H1 (cell line): ENCODE measurements at regions not wholly inside any gene's neighbourhood (a gene's known extent, or its start where the extent isn't known, plus 50 kb on each side); places are given as distances from the start of the nearest gene placed in this dataset.

ENCODE experiments used
- CTCF ChIA-PET: fragments of 300-600 bp; sonication (Branson Sonifier 250); formaldehyde crosslinking; loops from one replicate; lab custom pipeline; 2021; ENCODE audit not compliant: partially characterized antibody; lab: Charles Lee
- POLR2A ChIA-PET: fragments of 300-600 bp; sonication (Branson Sonifier 250); formaldehyde crosslinking; loops from one replicate; lab custom pipeline; 2021; ENCODE audit warnings: inconsistent platforms; ENCODE audit not compliant: partially characterized antibody; lab: Charles Lee
- DNase-seq, 2 experiments: peaks; one replicate each; pipeline versions ENCODE4 v3.0.0 to v3.0.0-alpha.2; 2010 to 2022; ENCODE audit warnings: low spot score in 2 of 2, low read depth in 1 of 2, mixed read lengths in 1 of 2
- FAIRE-seq: peaks from 2 replicates; lab custom pipeline; 2011; peaks lifted over from hg19 to GRCh38; lab: Jason Lieb, UNC
- H2AFZ ChIP-seq: 2 replicates; pipeline ENCODE4 v1.8.1; 2012; ENCODE audit warnings: low read length, inconsistent platforms
- H2AK5ac ChIP-seq: 2 replicates; pipeline ENCODE4 v1.6.1; 2013; ENCODE audit warnings: low read depth, low read length
- H2BK120ac ChIP-seq: replicated peaks from 2 replicates; pipeline ENCODE3; 2013; ENCODE audit warnings: low read depth, low read length, inconsistent platforms
- H2BK12ac ChIP-seq: 2 replicates; pipeline ENCODE4 v1.6.1; 2013; ENCODE audit warnings: low read depth, low read length
- H2BK15ac ChIP-seq: 2 replicates; pipeline ENCODE4 v1.6.1; 2013; ENCODE audit warnings: low read length
- H2BK20ac ChIP-seq: 2 replicates; pipeline ENCODE4 v1.6.1; 2013; ENCODE audit warnings: low read length
- H2BK5ac ChIP-seq: 2 replicates; pipeline ENCODE4 v1.6.1; 2013; ENCODE audit warnings: low read depth, low read length
- H3K14ac ChIP-seq: 2 replicates; pipeline ENCODE4 v1.6.1; 2013; ENCODE audit warnings: inconsistent platforms; ENCODE audit not compliant: insufficient read length
- H3K18ac ChIP-seq: 2 replicates; pipeline ENCODE4 v1.6.1; 2013; ENCODE audit warnings: low read length; ENCODE audit errors: extremely low read depth
- H3K23ac ChIP-seq: 2 replicates; pipeline ENCODE4 v1.6.1; 2013; ENCODE audit warnings: inconsistent platforms; ENCODE audit not compliant: insufficient read length
- H3K23me2 ChIP-seq: 2 replicates; pipeline ENCODE4 v1.6.1; 2013; ENCODE audit warnings: low read depth, low read length
- H3K27ac ChIP-seq: 2 replicates; pipeline ENCODE4 v1.6.1; 2011; ENCODE audit warnings: low read depth, low read length, inconsistent platforms
- H3K27me3 ChIP-seq, 4 experiments: replicated peaks in 1 of 4; 1 replicate in 1 of 4; 2 replicates in 3 of 4; pipeline versions ENCODE4 v1.6.1 to v1.8.1; 2011 to 2013; ENCODE audit warnings: low read length in 3 of 4, mild to moderate bottlenecking in 3 of 4, inconsistent platforms in 2 of 4, mixed read lengths in 2 of 4, moderate library complexity in 1 of 4; ENCODE audit not compliant: control insufficient read depth in 3 of 4, insufficient read depth in 3 of 4; ENCODE audit errors: extremely low read depth in 1 of 4
- H3K36me3 ChIP-seq, 4 experiments: 2 replicates each; pipeline versions ENCODE4 v1.6.1 to v1.8.1; 2011 to 2013; ENCODE audit warnings: mild to moderate bottlenecking in 4 of 4, low read length in 3 of 4, moderate library complexity in 2 of 4, control low read depth in 1 of 4, inconsistent platforms in 1 of 4; ENCODE audit not compliant: insufficient read depth in 4 of 4, control insufficient read depth in 2 of 4
- H3K4ac ChIP-seq: replicated peaks from 2 replicates; pipeline ENCODE3; 2013; ENCODE audit warnings: low read length, low read depth, mixed read lengths, inconsistent platforms; ENCODE audit not compliant: insufficient read length
- H3K4me1 ChIP-seq, 4 experiments: replicated peaks in 1 of 4; 1 replicate in 1 of 4; 2 replicates in 3 of 4; pipeline versions ENCODE4 v1.6.1 to v1.8.1; 2011 to 2013; ENCODE audit warnings: low read length in 3 of 4, inconsistent platforms in 2 of 4, mixed read lengths in 1 of 4; ENCODE audit not compliant: insufficient read depth in 4 of 4, control insufficient read depth in 3 of 4
- H3K4me2 ChIP-seq, 2 experiments: 2 replicates each; pipeline versions ENCODE4 v1.6.1 to v1.8.1; 2011 to 2013; ENCODE audit warnings: low read depth in 2 of 2, low read length in 2 of 2, control low read depth in 1 of 2, inconsistent platforms in 1 of 2, mild to moderate bottlenecking in 1 of 2; ENCODE audit not compliant: insufficient read depth in 1 of 2
- H3K4me3 ChIP-seq, 4 experiments: fragments of 200-600, 300-600 bp in 1 of 4; sonication (generic), shearing (Covaris generic), sonication (Bioruptor Twin) in 1 of 4; 2 replicates each; pipeline versions ENCODE4 v1.5.1 to v1.8.1; 2011 to 2016; ENCODE audit warnings: low read length in 4 of 4, low read depth in 3 of 4, control low read depth in 2 of 4, inconsistent platforms in 2 of 4, mild to moderate bottlenecking in 2 of 4, mixed read lengths in 1 of 4, moderate library complexity in 1 of 4; ENCODE audit not compliant: insufficient read depth in 2 of 4; ENCODE audit errors: extremely low read depth in 1 of 4
- H3K56ac ChIP-seq: replicated peaks from 2 replicates; pipeline ENCODE3; 2013; ENCODE audit warnings: low read depth, mild to moderate bottlenecking, mixed read lengths, low read length, inconsistent platforms; ENCODE audit not compliant: insufficient read length
- H3K79me1 ChIP-seq: 2 replicates; pipeline ENCODE4 v1.6.1; 2013; ENCODE audit warnings: low read depth, low read length, control low read depth
- H3K79me2 ChIP-seq, 2 experiments: 2 replicates each; pipeline versions ENCODE4 v1.6.1 to v1.8.1; 2012 to 2013; ENCODE audit warnings: low read length in 2 of 2, mild to moderate bottlenecking in 2 of 2, inconsistent platforms in 1 of 2; ENCODE audit not compliant: insufficient read depth in 2 of 2, control insufficient read depth in 1 of 2
- H3K9ac ChIP-seq, 4 experiments: replicated peaks in 1 of 4; 1 replicate in 1 of 4; 2 replicates in 3 of 4; pipeline versions ENCODE4 v1.6.1 to v1.8.1; 2011 to 2013; ENCODE audit warnings: low read depth in 3 of 4, low read length in 3 of 4, control low read depth in 2 of 4, mild to moderate bottlenecking in 2 of 4, moderate library complexity in 2 of 4, inconsistent platforms in 1 of 4; ENCODE audit errors: extremely low read depth in 1 of 4
- H3K9me3 ChIP-seq, 2 experiments: 2 replicates each; pipeline versions ENCODE4 v1.6.1 to v1.8.1; 2012 to 2013; ENCODE audit warnings: mild to moderate bottlenecking in 2 of 2, moderate library complexity in 2 of 2, control low read depth in 1 of 2, inconsistent platforms in 1 of 2, low read depth in 1 of 2, low read length in 1 of 2, mixed read lengths in 1 of 2; ENCODE audit not compliant: insufficient read depth in 2 of 2
- H4K20me1 ChIP-seq, 2 experiments: replicated peaks in 1 of 2; 2 replicates each; pipeline versions ENCODE3 to v1.8.1; 2011 to 2013; ENCODE audit warnings: inconsistent platforms in 2 of 2, low read length in 2 of 2, mild to moderate bottlenecking in 1 of 2; ENCODE audit not compliant: insufficient read depth in 2 of 2, control insufficient read depth in 1 of 2
- H4K5ac ChIP-seq: 2 replicates; pipeline ENCODE4 v1.6.1; 2013; ENCODE audit warnings: low read length, low read depth, mixed read lengths, inconsistent platforms; ENCODE audit not compliant: insufficient read length
- H4K8ac ChIP-seq: 2 replicates; pipeline ENCODE4 v1.8.0; 2013; ENCODE audit warnings: mild to moderate bottlenecking, moderate library complexity, low read length, inconsistent platforms; ENCODE audit not compliant: insufficient read depth; ENCODE audit errors: extremely low read depth
- H4K91ac ChIP-seq: replicated peaks from 2 replicates; pipeline ENCODE3; 2013; ENCODE audit warnings: low read length, mixed read lengths, inconsistent platforms; ENCODE audit not compliant: insufficient read length
- ASH2L ChIP-seq: fragments of 200-600, 300-600 bp; sonication (generic); IDR thresholded peaks from one replicate; pipeline ENCODE4 v1.7.1; 2017; ENCODE audit warnings: low read length
- CHD1 ChIP-seq: IDR thresholded peaks from 2 replicates; pipeline ENCODE4 v1.6.1; 2012; ENCODE audit warnings: low read depth, low read length, improper control_type of control experiment
- KDM1A ChIP-seq: fragments of 200-600, 300-600 bp; sonication (generic); IDR thresholded peaks from 2 replicates; pipeline ENCODE4 v1.7.1; 2016; ENCODE audit warnings: mild to moderate bottlenecking, low read length, borderline replicate concordance
- KDM5A ChIP-seq: fragments of 200-600 bp; IDR thresholded peaks from 2 replicates; pipeline ENCODE4 v1.7.1; 2012; ENCODE audit warnings: mild to moderate bottlenecking, low read length, inconsistent platforms, mixed read lengths
- NANOG ChIP-seq: IDR thresholded peaks from 2 replicates; pipeline ENCODE4 v1.6.1; 2011; ENCODE audit warnings: low read length, low read depth, mild to moderate bottlenecking, inconsistent platforms; ENCODE audit not compliant: insufficient read depth, poor library complexity, severe bottlenecking
- RAD21 ChIP-seq, 2 experiments: IDR thresholded peaks in 1 of 2; conservative IDR thresholded peaks in 1 of 2; 2 replicates each; pipeline ENCODE4 v1.6.1; 2011; ENCODE audit warnings: low read depth in 2 of 2, low read length in 2 of 2, improper control_type of control experiment in 1 of 2, inconsistent platforms in 1 of 2, mild to moderate bottlenecking in 1 of 2, moderate library complexity in 1 of 2
- RBBP5 ChIP-seq: IDR thresholded peaks from 2 replicates; pipeline ENCODE4 v1.7.1; 2012; ENCODE audit warnings: low read depth, mild to moderate bottlenecking, inconsistent platforms, low read length, moderate library complexity, borderline replicate concordance
- SIN3A ChIP-seq, 2 experiments: IDR thresholded peaks in 1 of 2; conservative IDR thresholded peaks in 1 of 2; 2 replicates each; pipeline ENCODE4 v1.6.1; 2011 to 2012; ENCODE audit warnings: low read length in 2 of 2, improper control_type of control experiment in 1 of 2, low read depth in 1 of 2, mild to moderate bottlenecking in 1 of 2
- SP4 ChIP-seq: IDR thresholded peaks from 2 replicates; pipeline ENCODE4 v1.6.1; 2012; ENCODE audit warnings: low read length, inconsistent platforms
- SRF ChIP-seq: IDR thresholded peaks from 2 replicates; pipeline ENCODE4 v1.6.1; 2011; ENCODE audit warnings: mild to moderate bottlenecking, low read depth, low read length, moderate library complexity
- TAF1 ChIP-seq: IDR thresholded peaks from 2 replicates; pipeline ENCODE4 v1.6.1; 2011; ENCODE audit warnings: mild to moderate bottlenecking, low read depth, low read length
- TBP ChIP-seq: IDR thresholded peaks from 2 replicates; pipeline ENCODE4 v1.6.1; 2011; ENCODE audit warnings: low read depth, low read length, improper control_type of control experiment
- ZNF274 ChIP-seq: IDR thresholded peaks from 2 replicates; pipeline ENCODE4 v1.7.0; 2012; ENCODE audit warnings: low read length, borderline replicate concordance; ENCODE audit errors: extremely low read depth
- TF ChIP-seq, protein P1 (sequence below): IDR thresholded peaks from 2 replicates; pipeline ENCODE4 v1.6.1; 2012; ENCODE audit warnings: inconsistent platforms
- TF ChIP-seq, protein P2 (sequence below): IDR thresholded peaks from 2 replicates; pipeline ENCODE4 v1.6.1; 2011; ENCODE audit warnings: low read length, improper control_type of control experiment

DNA sequence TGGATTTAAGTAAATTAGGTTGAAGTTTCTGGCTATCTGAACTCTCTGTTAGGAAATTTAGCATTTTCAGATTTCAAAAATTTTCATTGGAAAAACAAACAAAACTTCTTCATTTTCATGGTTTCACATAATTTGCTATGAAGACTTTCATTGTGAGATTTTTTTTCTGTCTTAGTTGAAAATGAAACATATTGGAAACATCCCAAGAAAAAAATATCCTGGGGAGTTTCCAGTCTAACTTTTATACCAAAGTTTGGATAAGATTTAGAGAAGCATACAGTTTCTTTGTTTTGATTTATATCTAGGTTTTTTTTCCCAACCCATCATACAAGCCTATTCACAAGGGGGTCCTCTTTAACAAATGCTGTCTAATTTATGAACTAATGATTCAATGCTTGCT is 300.5 kb upstream of the SEMA3A start:
- Histone ChIP-seq H3K23me2 (no peaks in the 10 kb centered on the region), H3K4ac (no peak overlapping the region), H2BK20ac (no peak overlapping the region), H3K56ac (no peak overlapping the region), H3K4me1 (peaks cover 0 to 3% (median 0%) of the 10 kb centered on the region in 4 experiments; a peak in 1 of 7 replicates), H4K5ac (no peak overlapping the region), H3K18ac (no peak overlapping the region), H3K14ac (no peak overlapping the region), H4K8ac (no peak overlapping the region), H3K79me2 (no peaks in the 10 kb centered on the region), H2BK12ac (no peak overlapping the region), H2AK5ac (no peak overlapping the region), H3K23ac (no peak overlapping the region), H2BK120ac (no peak overlapping the region), H3K27ac (no peak overlapping the region), H4K20me1 (no peaks in the 10 kb centered on the region), H2BK5ac (no peak overlapping the region), H3K9me3 (no peaks in the 10 kb centered on the region), H3K4me2 (no peak overlapping the region), H3K9ac (no peak overlapping the region), H3K27me3 (no peaks in the 10 kb centered on the region), H2AFZ (no peak overlapping the region), H2BK15ac (no peak overlapping the region), H3K36me3 (no peaks in the 10 kb centered on the region), H3K4me3 (no peak overlapping the region), H4K91ac (no peak overlapping the region), H3K79me1 (no peaks in the 10 kb centered on the region)
- ChIA-PET POLR2A (no interaction called here), CTCF (no interaction called here)
- FAIRE-seq (no peak), DNase-seq (no peak)
- TF ChIP-seq SP4 (no peak), NANOG (no peak), TAF1 (no peak), SIN3A (conservative IDR thresholded peaks at IDR 0.05 in 1 of 2, IDR thresholded peaks at IDR 0.05 in 1 of 2; ENCODE audit: low read depth in 1 of 2, low read length in 2 of 2) (no peak), KDM1A (no peak), CHD1 (no peak), KDM5A (no peak), RAD21 (IDR thresholded peaks at IDR 0.05 in 1 of 2, conservative IDR thresholded peaks at IDR 0.05 in 1 of 2; ENCODE audit: low read depth in 2 of 2, low read length in 2 of 2) (no peak), ASH2L (no peak), TBP (no peak), RBBP5 (no peak), SRF (no peak), ZNF274 (no peak)
- TF ChIP-seq, protein P1, sequence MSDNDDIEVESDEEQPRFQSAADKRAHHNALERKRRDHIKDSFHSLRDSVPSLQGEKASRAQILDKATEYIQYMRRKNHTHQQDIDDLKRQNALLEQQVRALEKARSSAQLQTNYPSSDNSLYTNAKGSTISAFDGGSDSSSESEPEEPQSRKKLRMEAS: no peak
- TF ChIP-seq, protein P2, sequence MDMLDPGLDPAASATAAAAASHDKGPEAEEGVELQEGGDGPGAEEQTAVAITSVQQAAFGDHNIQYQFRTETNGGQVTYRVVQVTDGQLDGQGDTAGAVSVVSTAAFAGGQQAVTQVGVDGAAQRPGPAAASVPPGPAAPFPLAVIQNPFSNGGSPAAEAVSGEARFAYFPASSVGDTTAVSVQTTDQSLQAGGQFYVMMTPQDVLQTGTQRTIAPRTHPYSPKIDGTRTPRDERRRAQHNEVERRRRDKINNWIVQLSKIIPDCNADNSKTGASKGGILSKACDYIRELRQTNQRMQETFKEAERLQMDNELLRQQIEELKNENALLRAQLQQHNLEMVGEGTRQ: no peak
